K562 (cell line): ENCODE measurements at regions not wholly inside any gene's neighbourhood (a gene's known extent, or its start where the extent isn't known, plus 50 kb on each side); places are given as distances from the start of the nearest gene placed in this dataset.

ENCODE experiments used
- ARNT ChIP-seq, 2 experiments: fragments of 450-650 bp; IDR thresholded peaks; 2 replicates each; pipeline ENCODE4 v1.6.1; 2016; ENCODE audit warnings: mild to moderate bottlenecking in 1 of 2
- BRD9 ChIP-seq: fragments of 450-650 bp; IDR thresholded peaks from 2 replicates; pipeline ENCODE4 v1.6.1; 2018; ENCODE audit warnings: low read depth; ENCODE audit not compliant: partially characterized antibody
- CHD1 ChIP-seq: fragments of 200-600 bp; sonication (generic); IDR thresholded peaks from one replicate; pipeline ENCODE4 v1.6.1; 2012; ENCODE audit warnings: mild to moderate bottlenecking, moderate library complexity, low read length, inconsistent platforms
- ELF1 ChIP-seq: fragments of 200-800 bp; sonication (Bioruptor generic); IDR thresholded peaks from 2 replicates; pipeline ENCODE4 v1.6.1; 2016; ENCODE audit warnings: missing genetic modification characterization, missing compliant biosample characterization
- EP300 ChIP-seq: IDR thresholded peaks from 2 replicates; pipeline ENCODE4 v1.6.1; 2012; ENCODE audit warnings: low read length, improper control_type of control experiment
- MEF2A ChIP-seq: IDR thresholded peaks from 2 replicates; pipeline ENCODE4 v1.6.1; 2011; ENCODE audit warnings: low read depth, mild to moderate bottlenecking, low read length, moderate library complexity; ENCODE audit not compliant: control insufficient read depth
- POLR2A ChIP-seq: fragments of 450-650 bp; conservative IDR thresholded peaks from 2 replicates; pipeline ENCODE4 v1.6.1; 2016
- SMARCC2 ChIP-seq: fragments of 450-650 bp; IDR thresholded peaks from 2 replicates; pipeline ENCODE4 v1.6.1; 2017; ENCODE audit warnings: antibody characterized with exemption, moderate library complexity, mild to moderate bottlenecking, low read depth
- SMC3 ChIP-seq: conservative IDR thresholded peaks from 2 replicates; pipeline ENCODE4 v1.6.1; 2011; ENCODE audit warnings: low read depth, low read length, improper control_type of control experiment; ENCODE audit not compliant: insufficient read depth
- SP1 ChIP-seq: sonication (generic); formaldehyde crosslinking; IDR thresholded peaks from 2 replicates; pipeline ENCODE4 v1.8.1; 2022; ENCODE audit warnings: mild to moderate bottlenecking, missing genetic modification reagents
- ZFPM2 ChIP-seq: fragments of 250-450 bp; sonication (Bioruptor Pico); IDR thresholded peaks from 2 replicates; pipeline ENCODE4 v1.5.1; 2022; ENCODE audit warnings: mild to moderate bottlenecking
- ZNF644 ChIP-seq: fragments of 200-800 bp; sonication (Bioruptor generic); IDR thresholded peaks from 2 replicates; pipeline ENCODE4 v1.6.1; 2016; ENCODE audit warnings: low read depth, missing genetic modification characterization, missing compliant biosample characterization
- TF ChIP-seq, protein P1 (sequence below), 3 experiments: IDR thresholded peaks in 2 of 3; conservative IDR thresholded peaks in 1 of 3; 2 replicates each; pipeline ENCODE4 v1.5.1; 2011 to 2012; ENCODE audit warnings: low read length in 3 of 3, mild to moderate bottlenecking in 3 of 3, control low read depth in 2 of 3, improper control_type of control experiment in 1 of 3, inconsistent platforms in 1 of 3, low read depth in 1 of 3, mixed read lengths in 1 of 3, moderate library complexity in 1 of 3; ENCODE audit not compliant: insufficient read depth in 2 of 3
- TF ChIP-seq, protein P2 (sequence below): fragments of 450-650 bp; IDR thresholded peaks from 2 replicates; pipeline ENCODE4 v1.7.1; 2018; ENCODE audit warnings: mild to moderate bottlenecking, low read depth; ENCODE audit not compliant: partially characterized antibody

DNA sequence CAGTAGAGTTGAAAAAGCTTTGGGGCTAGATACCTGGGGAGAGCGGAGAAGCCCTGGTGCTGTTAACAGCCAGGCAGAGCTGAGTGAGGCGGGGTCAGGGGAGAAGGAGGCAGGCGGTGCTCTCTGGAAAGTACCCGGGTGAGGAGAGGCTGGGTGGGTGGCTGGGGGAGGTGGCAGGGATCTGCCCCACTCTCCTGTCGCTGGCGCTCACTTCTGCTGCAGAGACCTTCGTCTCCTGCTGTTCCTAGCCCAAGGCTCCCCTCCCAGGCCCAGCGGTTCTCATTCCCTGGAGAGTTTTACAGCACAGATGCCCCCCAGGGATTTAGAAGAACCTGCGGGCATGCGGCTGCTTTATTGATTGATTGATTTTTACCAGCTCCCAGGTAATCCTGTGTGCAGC is 302.8 kb downstream of the IRF8 start:
- TF ChIP-seq, protein P1, sequence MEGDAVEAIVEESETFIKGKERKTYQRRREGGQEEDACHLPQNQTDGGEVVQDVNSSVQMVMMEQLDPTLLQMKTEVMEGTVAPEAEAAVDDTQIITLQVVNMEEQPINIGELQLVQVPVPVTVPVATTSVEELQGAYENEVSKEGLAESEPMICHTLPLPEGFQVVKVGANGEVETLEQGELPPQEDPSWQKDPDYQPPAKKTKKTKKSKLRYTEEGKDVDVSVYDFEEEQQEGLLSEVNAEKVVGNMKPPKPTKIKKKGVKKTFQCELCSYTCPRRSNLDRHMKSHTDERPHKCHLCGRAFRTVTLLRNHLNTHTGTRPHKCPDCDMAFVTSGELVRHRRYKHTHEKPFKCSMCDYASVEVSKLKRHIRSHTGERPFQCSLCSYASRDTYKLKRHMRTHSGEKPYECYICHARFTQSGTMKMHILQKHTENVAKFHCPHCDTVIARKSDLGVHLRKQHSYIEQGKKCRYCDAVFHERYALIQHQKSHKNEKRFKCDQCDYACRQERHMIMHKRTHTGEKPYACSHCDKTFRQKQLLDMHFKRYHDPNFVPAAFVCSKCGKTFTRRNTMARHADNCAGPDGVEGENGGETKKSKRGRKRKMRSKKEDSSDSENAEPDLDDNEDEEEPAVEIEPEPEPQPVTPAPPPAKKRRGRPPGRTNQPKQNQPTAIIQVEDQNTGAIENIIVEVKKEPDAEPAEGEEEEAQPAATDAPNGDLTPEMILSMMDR (IDR thresholded peaks at IDR 0.05 in 2 of 3, conservative IDR thresholded peaks at IDR 0.05 in 1 of 3; ENCODE audit: insufficient read depth in 2 of 3, low read depth in 1 of 3, low read length in 3 of 3): no peak
- TF ChIP-seq BRD9 (no peak), ELF1 (tag) (no peak), ARNT (IDR thresholded peaks at IDR 0.05) (no peak), ZFPM2 (CRISPR knock-in tag) (no peak), CHD1 (no peak), SP1 (no peak), POLR2A (no peak), SMC3 (no peak), EP300 (no peak), MEF2A (no peak), ZNF644 (tag) (no peak), SMARCC2 (no peak)
- TF ChIP-seq, protein P2, sequence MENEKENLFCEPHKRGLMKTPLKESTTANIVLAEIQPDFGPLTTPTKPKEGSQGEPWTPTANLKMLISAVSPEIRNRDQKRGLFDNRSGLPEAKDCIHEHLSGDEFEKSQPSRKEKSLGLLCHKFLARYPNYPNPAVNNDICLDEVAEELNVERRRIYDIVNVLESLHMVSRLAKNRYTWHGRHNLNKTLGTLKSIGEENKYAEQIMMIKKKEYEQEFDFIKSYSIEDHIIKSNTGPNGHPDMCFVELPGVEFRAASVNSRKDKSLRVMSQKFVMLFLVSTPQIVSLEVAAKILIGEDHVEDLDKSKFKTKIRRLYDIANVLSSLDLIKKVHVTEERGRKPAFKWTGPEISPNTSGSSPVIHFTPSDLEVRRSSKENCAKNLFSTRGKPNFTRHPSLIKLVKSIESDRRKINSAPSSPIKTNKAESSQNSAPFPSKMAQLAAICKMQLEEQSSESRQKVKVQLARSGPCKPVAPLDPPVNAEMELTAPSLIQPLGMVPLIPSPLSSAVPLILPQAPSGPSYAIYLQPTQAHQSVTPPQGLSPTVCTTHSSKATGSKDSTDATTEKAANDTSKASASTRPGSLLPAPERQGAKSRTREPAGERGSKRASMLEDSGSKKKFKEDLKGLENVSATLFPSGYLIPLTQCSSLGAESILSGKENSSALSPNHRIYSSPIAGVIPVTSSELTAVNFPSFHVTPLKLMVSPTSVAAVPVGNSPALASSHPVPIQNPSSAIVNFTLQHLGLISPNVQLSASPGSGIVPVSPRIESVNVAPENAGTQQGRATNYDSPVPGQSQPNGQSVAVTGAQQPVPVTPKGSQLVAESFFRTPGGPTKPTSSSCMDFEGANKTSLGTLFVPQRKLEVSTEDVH: no peak
